ENCODE measurements at regions not wholly inside any gene's neighbourhood (a gene's known extent, or its start where the extent isn't known, plus 50 kb on each side); places are given as distances from the start of the nearest gene placed in this dataset.
"Not testable (repeated sequence)": the region's sequence is repeated elsewhere in the genome, so short reads cannot be mapped to it uniquely, and the experiment has no call there.

DNA sequence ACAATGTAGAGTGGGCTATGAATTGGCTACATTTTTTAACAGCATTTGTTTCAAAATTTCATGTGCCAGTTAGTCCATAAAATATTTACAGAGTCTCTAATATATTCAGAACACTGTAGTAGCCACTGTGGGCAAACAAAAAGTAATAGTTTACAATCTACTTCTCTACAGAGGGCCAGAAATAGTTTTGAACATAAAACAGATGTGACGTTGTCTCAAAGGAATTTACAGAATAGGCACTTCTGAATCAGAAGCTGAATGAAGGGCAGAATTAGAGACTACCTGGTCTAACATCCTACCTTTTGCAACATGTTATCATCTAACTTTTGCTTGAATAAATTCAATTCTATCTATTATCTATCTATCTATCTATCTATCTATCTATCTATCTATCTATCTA lies 811.9 kb upstream of the EPHA5 start:
- no peaks in the 10 kb centered on the region for H3K4me1 ChIP-seq (ENCODE audit: control insufficient read depth, insufficient read depth, low read length)
- H3K9me3 ChIP-seq (ENCODE audit: control insufficient read depth, insufficient read depth, low read length) = no peaks in the 10 kb centered on the region
- H3K4me3 ChIP-seq (ENCODE audit: low read depth, low read length) = no peak overlapping the region
- H3K36me3 ChIP-seq (ENCODE audit: control insufficient read depth, insufficient read depth, low read length) = no peaks in the 10 kb centered on the region
- DNase-seq (ENCODE audit: low read depth in 4 of 6, low spot score in 6 of 6) = no peak
- H3K27ac ChIP-seq (ENCODE audit: low read depth, low read length) = no peak overlapping the region
- no peaks in the 10 kb centered on the region for H3K27me3 ChIP-seq (ENCODE audit: control insufficient read depth, insufficient read depth, low read length)
- 100% methylated on average over 1 of the region's 1 CpG for WGBS (ENCODE audit: insufficient coverage)

DNA sequence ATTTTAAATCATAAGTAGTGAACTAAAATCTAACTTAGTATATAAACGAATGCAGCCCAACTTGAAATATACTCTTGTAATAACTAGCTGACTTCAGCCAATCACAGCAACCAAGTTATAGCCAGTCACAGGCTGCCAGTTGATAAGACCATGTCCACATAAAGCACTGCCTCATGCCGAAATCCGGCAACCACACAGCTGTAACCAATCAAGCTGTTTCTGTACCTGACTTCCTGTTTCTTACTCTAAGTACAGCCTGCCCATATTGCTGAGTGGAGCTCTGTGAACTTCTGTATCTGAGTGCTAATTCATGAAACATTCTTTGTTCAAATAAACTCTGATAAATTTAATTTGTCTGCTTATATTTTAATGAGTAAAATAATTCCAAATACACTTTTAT lies 805.3 kb upstream of the EPHA5 start:
- Histone ChIP-seq H3K36me3 (ENCODE audit: control insufficient read depth, insufficient read depth, low read length) (no peaks in the 10 kb centered on the region), H3K27ac (ENCODE audit: low read depth, low read length) (no peak overlapping the region), H3K27me3 (ENCODE audit: control insufficient read depth, insufficient read depth, low read length) (no peaks in the 10 kb centered on the region), H3K4me1 (ENCODE audit: control insufficient read depth, insufficient read depth, low read length) (no peaks in the 10 kb centered on the region), H3K4me3 (ENCODE audit: low read depth, low read length) (no peak overlapping the region), H3K9me3 (ENCODE audit: control insufficient read depth, insufficient read depth, low read length) (peaks cover 1% of the 10 kb centered on the region)
- no peak for DNase-seq (ENCODE audit: low read depth in 4 of 6, low spot score in 6 of 6)
- 75% methylated on average over 2 of the region's 3 CpGs for WGBS (ENCODE audit: insufficient coverage)

DNA sequence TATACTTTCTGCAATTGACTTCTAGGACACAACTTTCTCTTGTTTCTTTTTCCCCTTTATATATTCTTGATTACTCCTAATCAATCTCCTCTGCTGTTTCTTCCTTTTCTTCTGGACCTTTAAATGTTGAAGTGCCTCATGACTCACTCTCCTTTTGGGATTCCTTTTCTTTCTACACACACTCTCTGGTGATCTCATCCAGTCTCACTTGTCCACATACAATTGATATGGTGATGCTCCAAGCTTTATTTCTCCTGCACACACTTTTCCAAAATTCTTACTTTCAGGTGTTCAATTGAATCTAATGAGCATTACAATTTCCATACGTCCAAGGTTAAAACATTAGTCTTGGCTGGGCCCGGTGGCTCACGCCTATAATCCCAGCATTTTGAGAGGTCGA lies 794.8 kb upstream of the EPHA5 start:
- Histone ChIP-seq H3K4me3 (ENCODE audit: low read depth, low read length) (no peak overlapping the region), H3K27me3 (ENCODE audit: control insufficient read depth, insufficient read depth, low read length) (no peaks in the 10 kb centered on the region), H3K4me1 (ENCODE audit: control insufficient read depth, insufficient read depth, low read length) (no peaks in the 10 kb centered on the region), H3K36me3 (ENCODE audit: control insufficient read depth, insufficient read depth, low read length) (no peaks in the 10 kb centered on the region), H3K9me3 (ENCODE audit: control insufficient read depth, insufficient read depth, low read length) (peaks cover 4% of the 10 kb centered on the region), H3K27ac (ENCODE audit: low read depth, low read length) (no peak overlapping the region)
- no peak for DNase-seq (ENCODE audit: low read depth in 4 of 6, low spot score in 6 of 6)
- WGBS (ENCODE audit: insufficient coverage) = 79% methylated on average over 4 of the region's 4 CpGs

DNA sequence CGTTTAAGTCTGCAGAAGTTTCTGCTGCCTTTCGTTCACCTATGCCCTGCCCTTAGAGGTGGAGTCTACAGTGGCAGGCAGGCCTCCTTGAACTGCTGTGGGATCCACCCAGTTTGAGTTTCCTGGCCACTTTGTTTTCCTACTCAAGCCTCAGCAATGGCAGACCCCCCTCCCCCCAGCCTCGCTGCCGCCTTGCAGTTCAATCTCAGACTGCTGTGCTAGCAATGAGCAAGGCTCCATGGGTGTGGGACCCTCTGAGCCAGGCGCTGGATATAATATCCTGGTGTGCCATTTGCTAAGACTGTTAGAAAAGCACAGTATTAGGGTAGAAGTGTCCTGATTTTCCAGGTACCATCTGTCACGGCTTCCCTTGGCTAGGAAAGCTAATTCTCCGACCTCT lies 792.6 kb upstream of the EPHA5 start:
- not testable (repeated sequence) for H3K9me3 ChIP-seq (ENCODE audit: control insufficient read depth, insufficient read depth, low read length); H3K36me3 ChIP-seq (ENCODE audit: control insufficient read depth, insufficient read depth, low read length); H3K4me3 ChIP-seq (ENCODE audit: low read depth, low read length); DNase-seq (ENCODE audit: low read depth in 4 of 6, low spot score in 6 of 6); H3K27me3 ChIP-seq (ENCODE audit: control insufficient read depth, insufficient read depth, low read length); H3K4me1 ChIP-seq (ENCODE audit: control insufficient read depth, insufficient read depth, low read length); H3K27ac ChIP-seq (ENCODE audit: low read depth, low read length)
- WGBS (ENCODE audit: insufficient coverage) = 87% methylated on average over 6 of the region's 7 CpGs

DNA sequence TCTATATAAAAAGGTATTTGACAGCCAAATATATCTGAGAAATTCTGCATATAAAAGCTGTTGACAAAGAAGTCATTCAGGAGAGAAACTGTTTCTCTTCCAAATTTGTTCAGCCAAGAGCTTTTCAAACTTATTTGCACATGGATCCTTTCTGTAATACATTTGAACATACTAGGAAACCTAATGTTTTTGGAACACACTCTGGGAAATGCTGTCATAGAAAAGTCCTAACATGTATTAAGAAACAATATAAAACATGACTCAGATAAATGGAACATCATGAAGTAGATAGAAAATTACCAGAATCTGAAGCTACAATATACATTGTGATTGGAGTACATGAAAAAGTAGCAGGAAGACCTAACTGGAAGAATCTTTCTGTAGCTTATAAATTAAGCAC lies 781.5 kb upstream of the EPHA5 start:
- H3K9me3 ChIP-seq (ENCODE audit: control insufficient read depth, insufficient read depth, low read length) = no peaks in the 10 kb centered on the region
- H3K4me3 ChIP-seq (ENCODE audit: low read depth, low read length) = no peak overlapping the region
- no peak overlapping the region for H3K27ac ChIP-seq (ENCODE audit: low read depth, low read length)
- no peaks in the 10 kb centered on the region for H3K27me3 ChIP-seq (ENCODE audit: control insufficient read depth, insufficient read depth, low read length)
- DNase-seq (ENCODE audit: low read depth in 4 of 6, low spot score in 6 of 6) = no peak
- no peaks in the 10 kb centered on the region for H3K36me3 ChIP-seq (ENCODE audit: control insufficient read depth, insufficient read depth, low read length)
- no peaks in the 10 kb centered on the region for H3K4me1 ChIP-seq (ENCODE audit: control insufficient read depth, insufficient read depth, low read length)

DNA sequence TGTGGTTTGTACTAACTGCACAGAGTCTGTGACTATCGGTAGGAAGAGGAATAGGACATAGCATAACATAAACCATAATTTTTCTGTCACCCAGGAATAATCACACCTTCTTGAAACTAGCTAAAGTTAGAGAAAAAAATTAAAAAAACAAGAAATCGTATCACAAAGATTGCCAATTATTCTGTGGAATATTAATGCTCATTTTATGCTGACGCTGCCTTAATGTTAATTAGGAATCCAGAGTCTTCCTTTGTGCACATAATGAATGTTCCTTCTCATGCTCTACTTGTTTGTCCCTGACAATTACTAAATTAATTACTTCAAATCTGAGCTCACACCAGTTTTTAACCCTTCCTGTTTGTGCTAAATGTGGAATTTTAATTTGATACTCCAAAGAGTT lies 772.7 kb upstream of the EPHA5 start:
- H3K27me3 ChIP-seq (ENCODE audit: control insufficient read depth, insufficient read depth, low read length) = no peaks in the 10 kb centered on the region
- peak in 2 of 6 donors; percentile 12 to 15 for DNase-seq (ENCODE audit: low read depth in 4 of 6, low spot score in 6 of 6)
- WGBS (ENCODE audit: insufficient coverage) = no CpG with 5 or more reads among the region's 3 CpGs
- H3K4me3 ChIP-seq (ENCODE audit: low read depth, low read length) = no peak overlapping the region
- H3K27ac ChIP-seq (ENCODE audit: low read depth, low read length) = no peak overlapping the region
- no peaks in the 10 kb centered on the region for H3K9me3 ChIP-seq (ENCODE audit: control insufficient read depth, insufficient read depth, low read length)
- no peaks in the 10 kb centered on the region for H3K36me3 ChIP-seq (ENCODE audit: control insufficient read depth, insufficient read depth, low read length)
- no peaks in the 10 kb centered on the region for H3K4me1 ChIP-seq (ENCODE audit: control insufficient read depth, insufficient read depth, low read length)

DNA sequence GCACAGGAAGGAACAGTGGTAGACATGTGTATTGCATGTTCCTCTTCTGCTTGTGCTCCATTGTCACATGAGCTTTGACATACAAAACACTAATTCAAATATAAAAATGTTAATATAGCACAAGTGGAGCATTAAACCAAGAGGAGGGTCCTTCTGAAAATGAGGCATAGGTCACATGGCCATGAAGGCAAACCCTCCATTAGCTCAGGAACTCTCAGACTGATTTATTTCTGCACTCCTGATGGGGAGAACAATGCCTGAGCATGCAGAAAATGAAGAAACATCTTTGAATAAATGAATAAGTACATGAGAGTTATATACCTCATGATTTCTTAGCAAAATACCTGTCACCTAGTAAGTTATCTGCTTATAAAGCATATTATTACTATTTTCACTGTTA lies 769.2 kb upstream of the EPHA5 start:
- H3K4me3 ChIP-seq (ENCODE audit: low read depth, low read length) = no peak overlapping the region
- no peaks in the 10 kb centered on the region for H3K27me3 ChIP-seq (ENCODE audit: control insufficient read depth, insufficient read depth, low read length)
- H3K9me3 ChIP-seq (ENCODE audit: control insufficient read depth, insufficient read depth, low read length) = no peaks in the 10 kb centered on the region
- no peak for DNase-seq (ENCODE audit: low read depth in 4 of 6, low spot score in 6 of 6)
- H3K27ac ChIP-seq (ENCODE audit: low read depth, low read length) = no peak overlapping the region
- H3K4me1 ChIP-seq (ENCODE audit: control insufficient read depth, insufficient read depth, low read length) = no peaks in the 10 kb centered on the region
- no peaks in the 10 kb centered on the region for H3K36me3 ChIP-seq (ENCODE audit: control insufficient read depth, insufficient read depth, low read length)

DNA sequence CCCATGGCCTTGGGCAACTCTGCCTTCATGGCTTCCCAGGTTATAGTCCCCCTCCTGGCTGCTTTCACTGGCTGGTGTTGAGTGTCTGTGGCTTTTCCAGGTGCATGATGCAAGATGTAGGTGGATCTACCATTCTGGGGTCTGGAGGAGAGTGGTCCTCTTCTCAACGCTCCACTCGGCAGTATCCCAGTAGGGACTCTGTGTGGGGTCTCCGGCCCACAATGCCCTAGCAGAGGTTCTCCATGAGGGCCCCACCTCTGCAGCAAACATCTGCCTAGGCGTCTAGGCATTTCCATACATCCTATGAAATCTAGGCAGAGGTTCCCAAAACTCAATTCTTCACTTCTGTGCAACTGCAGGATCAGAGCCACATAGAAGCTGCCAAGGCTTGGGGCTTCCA lies 763.4 kb upstream of the EPHA5 start:
- Histone ChIP-seq H3K4me3 (ENCODE audit: low read depth, low read length) (no peak overlapping the region), H3K36me3 (ENCODE audit: control insufficient read depth, insufficient read depth, low read length) (no peaks in the 10 kb centered on the region), H3K4me1 (ENCODE audit: control insufficient read depth, insufficient read depth, low read length) (no peaks in the 10 kb centered on the region), H3K27ac (ENCODE audit: low read depth, low read length) (no peak overlapping the region), H3K27me3 (ENCODE audit: control insufficient read depth, insufficient read depth, low read length) (no peaks in the 10 kb centered on the region), H3K9me3 (ENCODE audit: control insufficient read depth, insufficient read depth, low read length) (no peaks in the 10 kb centered on the region)
- no peak for DNase-seq (ENCODE audit: low read depth in 4 of 6, low spot score in 6 of 6)
- 85% methylated on average over 4 of the region's 4 CpGs for WGBS (ENCODE audit: insufficient coverage)

DNA sequence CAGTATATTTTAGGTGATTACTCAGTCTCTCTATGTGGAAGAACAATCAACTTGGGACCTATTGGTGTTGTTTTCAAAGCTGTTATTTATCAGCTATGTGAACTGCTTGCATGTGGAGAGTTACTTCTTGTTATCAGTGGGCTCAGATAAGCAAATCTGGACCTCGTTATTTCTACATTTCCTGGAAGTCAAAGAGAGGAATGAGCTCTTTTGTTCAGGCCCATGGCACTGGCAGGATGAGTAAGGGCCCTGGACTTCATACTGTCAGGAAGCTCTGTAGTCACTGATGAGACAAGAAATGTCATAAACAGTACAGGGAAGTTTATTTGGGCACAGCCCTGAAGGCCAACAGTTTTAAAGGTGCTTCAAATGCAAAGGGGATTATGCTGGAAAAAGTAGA lies 760.6 kb upstream of the EPHA5 start:
- DNase-seq (ENCODE audit: low read depth in 4 of 6, low spot score in 6 of 6) = no peak
- no peaks in the 10 kb centered on the region for H3K36me3 ChIP-seq (ENCODE audit: control insufficient read depth, insufficient read depth, low read length)
- H3K27me3 ChIP-seq (ENCODE audit: control insufficient read depth, insufficient read depth, low read length) = no peaks in the 10 kb centered on the region
- H3K9me3 ChIP-seq (ENCODE audit: control insufficient read depth, insufficient read depth, low read length) = peaks cover 3% of the 10 kb centered on the region
- WGBS (ENCODE audit: insufficient coverage) = 38% methylated on average over 1 of the region's 1 CpG
- no peak overlapping the region for H3K4me3 ChIP-seq (ENCODE audit: low read depth, low read length)
- no peaks in the 10 kb centered on the region for H3K4me1 ChIP-seq (ENCODE audit: control insufficient read depth, insufficient read depth, low read length)
- no peak overlapping the region for H3K27ac ChIP-seq (ENCODE audit: low read depth, low read length)

DNA sequence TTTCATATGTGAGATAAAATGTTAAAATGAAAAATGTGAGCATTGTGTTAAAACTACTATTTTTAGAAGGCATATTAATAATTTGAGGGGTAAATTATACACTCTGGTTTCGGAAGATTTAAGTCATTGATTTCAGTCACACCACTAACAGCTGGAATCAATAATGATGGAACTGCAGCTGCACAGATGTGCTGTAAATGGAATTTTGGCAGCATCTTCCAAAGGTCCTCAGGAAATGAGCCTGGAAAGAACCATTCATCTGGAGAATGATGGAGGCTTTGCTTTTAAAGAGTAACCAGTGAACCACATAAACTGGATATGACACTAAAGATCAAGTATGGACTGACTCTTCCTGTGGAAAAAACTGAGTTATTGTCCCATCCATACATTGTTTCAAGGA lies 759.0 kb upstream of the EPHA5 start:
- Histone ChIP-seq H3K27ac (ENCODE audit: low read depth, low read length) (no peak overlapping the region), H3K9me3 (ENCODE audit: control insufficient read depth, insufficient read depth, low read length) (peaks cover 3% of the 10 kb centered on the region), H3K27me3 (ENCODE audit: control insufficient read depth, insufficient read depth, low read length) (no peaks in the 10 kb centered on the region), H3K36me3 (ENCODE audit: control insufficient read depth, insufficient read depth, low read length) (no peaks in the 10 kb centered on the region), H3K4me3 (ENCODE audit: low read depth, low read length) (no peak overlapping the region), H3K4me1 (ENCODE audit: control insufficient read depth, insufficient read depth, low read length) (no peaks in the 10 kb centered on the region)
- no peak for DNase-seq (ENCODE audit: low read depth in 4 of 6, low spot score in 6 of 6)
- no CpG with 5 or more reads among the region's 1 CpG for WGBS (ENCODE audit: insufficient coverage)

DNA sequence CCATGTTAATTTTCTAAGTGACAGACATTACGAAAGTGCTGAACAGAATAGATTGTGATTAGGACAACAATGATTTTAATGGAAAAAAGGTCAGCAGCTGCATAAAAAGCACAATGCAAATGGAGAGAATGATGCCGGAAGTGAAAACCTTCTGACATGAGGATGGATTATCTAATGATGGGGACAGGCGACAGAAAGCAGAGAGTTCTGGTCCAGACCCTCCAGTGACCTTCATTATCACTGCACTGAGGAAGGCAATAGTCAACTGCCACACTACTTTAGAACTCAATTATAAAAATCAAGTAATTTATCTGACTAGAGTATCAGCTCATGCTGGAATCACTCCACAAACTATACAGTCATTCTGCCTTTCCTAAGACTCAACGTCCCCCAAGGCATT lies 746.1 kb upstream of the EPHA5 start:
- no peak overlapping the region for H3K4me3 ChIP-seq (ENCODE audit: low read depth, low read length)
- no peaks in the 10 kb centered on the region for H3K36me3 ChIP-seq (ENCODE audit: control insufficient read depth, insufficient read depth, low read length)
- no peaks in the 10 kb centered on the region for H3K4me1 ChIP-seq (ENCODE audit: control insufficient read depth, insufficient read depth, low read length)
- no peaks in the 10 kb centered on the region for H3K27me3 ChIP-seq (ENCODE audit: control insufficient read depth, insufficient read depth, low read length)
- DNase-seq (ENCODE audit: low read depth in 4 of 6, low spot score in 6 of 6) = no peak
- no peak overlapping the region for H3K27ac ChIP-seq (ENCODE audit: low read depth, low read length)
- 63% methylated on average over 2 of the region's 4 CpGs for WGBS (ENCODE audit: insufficient coverage)
- H3K9me3 ChIP-seq (ENCODE audit: control insufficient read depth, insufficient read depth, low read length) = no peaks in the 10 kb centered on the region

Measured in spinal cord (tissue), 9 donors.